IMR-90 (cell line): ENCODE measurements at regions not wholly inside any gene's neighbourhood (a gene's known extent, or its start where the extent isn't known, plus 50 kb on each side); places are given as distances from the start of the nearest gene placed in this dataset.

Experiments used
- ATAC-seq: fragments of 200-7000 bp; cut with Tn5 transposase; 2 replicates; pipeline ENCODE4 v1.9.1; 2020; ENCODE audit warnings: low read depth, mild to moderate bottlenecking, moderate library complexity
- BruUV-seq: library from RNA; stranded (reverse); fragments of 400-500 nt; replicated peaks from 2 replicates; lab custom pipeline; 2021; lab: Mats Ljungman, UMichigan
- CTCF ChIA-PET: fragments of 300-600 bp; formaldehyde crosslinking; extraction: SDS; loops from one replicate; lab custom pipeline; 2021; ENCODE audit warnings: antibody characterized with exemption; lab: Yijun Ruan, JAX
- POLR2A ChIA-PET: fragments of 300-600 bp; sonication (Branson Sonifier 250); formaldehyde crosslinking; loops from one replicate; lab custom pipeline; 2022; ENCODE audit warnings: antibody characterized with exemption; ENCODE audit not compliant: unreplicated experiment; lab: Charles Lee
- DNase-seq: peaks from one replicate; pipeline ENCODE4 v3.0.0; 2013
- H2AFZ ChIP-seq: replicated peaks from 2 replicates; pipeline ENCODE3; 2013; ENCODE audit warnings: low read length, mild to moderate bottlenecking; ENCODE audit not compliant: poor library complexity
- H2AK5ac ChIP-seq: 2 replicates; pipeline ENCODE4 v1.6.1; 2013; ENCODE audit warnings: low read depth, low read length, inconsistent platforms
- H2AK9ac ChIP-seq: replicated peaks from 2 replicates; pipeline ENCODE3; 2013; ENCODE audit warnings: mild to moderate bottlenecking, low read depth, low read length, moderate library complexity; ENCODE audit not compliant: poor library complexity
- H2BK120ac ChIP-seq: 2 replicates; pipeline ENCODE4 v1.6.1; 2013; ENCODE audit warnings: low read depth, low read length, inconsistent platforms
- H2BK15ac ChIP-seq: 3 replicates; pipeline ENCODE4 v1.6.1; 2013; ENCODE audit warnings: low read depth, low read length, inconsistent platforms
- H2BK20ac ChIP-seq: 2 replicates; pipeline ENCODE4 v1.6.1; 2013; ENCODE audit warnings: low read depth, mild to moderate bottlenecking, inconsistent platforms, low read length, moderate library complexity
- H2BK5ac ChIP-seq: 2 replicates; pipeline ENCODE4 v1.6.1; 2013; ENCODE audit warnings: mild to moderate bottlenecking, low read depth, low read length, inconsistent platforms; ENCODE audit not compliant: poor library complexity, severe bottlenecking
- H3K14ac ChIP-seq: replicated peaks from 2 replicates; pipeline ENCODE4 v1.6.1; 2013; ENCODE audit warnings: low read depth, low read length, inconsistent platforms
- H3K18ac ChIP-seq: 2 replicates; pipeline ENCODE4 v1.6.1; 2013; ENCODE audit warnings: low read depth, low read length, control low read depth
- H3K23ac ChIP-seq: 2 replicates; pipeline ENCODE4 v1.6.1; 2013; ENCODE audit warnings: low read depth, low read length, inconsistent platforms
- H3K27ac ChIP-seq: 2 replicates; pipeline ENCODE4 v1.5.1; 2013; ENCODE audit warnings: mild to moderate bottlenecking, control low read depth, low read length; ENCODE audit not compliant: insufficient read depth
- H3K27me3 ChIP-seq: 2 replicates; pipeline ENCODE4 v1.6.1; 2013; ENCODE audit warnings: low read length; ENCODE audit not compliant: control insufficient read depth, insufficient read depth
- H3K36me3 ChIP-seq: 2 replicates; pipeline ENCODE4 v1.6.1; 2013; ENCODE audit warnings: low read length, mixed read lengths; ENCODE audit not compliant: control insufficient read depth, insufficient read depth
- H3K4ac ChIP-seq: 2 replicates; pipeline ENCODE4 v1.6.1; 2013; ENCODE audit warnings: low read depth, low read length, inconsistent platforms
- H3K4me1 ChIP-seq: 2 replicates; pipeline ENCODE4 v1.6.1; 2013; ENCODE audit warnings: low read length, mixed read lengths; ENCODE audit not compliant: control insufficient read depth, insufficient read depth
- H3K4me2 ChIP-seq: 2 replicates; pipeline ENCODE4 v1.6.1; 2013; ENCODE audit warnings: low read depth, mild to moderate bottlenecking, control low read depth, low read length, moderate library complexity
- H3K4me3 ChIP-seq: 2 replicates; pipeline ENCODE4 v1.5.1; 2013; ENCODE audit warnings: low read depth, mild to moderate bottlenecking, control low read depth, low read length, moderate library complexity; ENCODE audit not compliant: insufficient read depth
- H3K56ac ChIP-seq: 2 replicates; pipeline ENCODE4 v1.6.1; 2013; ENCODE audit warnings: low read length, inconsistent platforms; ENCODE audit not compliant: insufficient read depth; ENCODE audit errors: extremely low read depth
- H3K79me1 ChIP-seq, 2 experiments: 2 replicates each; pipeline ENCODE4 v1.6.1; 2013; ENCODE audit warnings: low read length in 2 of 2, inconsistent platforms in 1 of 2, low read depth in 1 of 2
- H3K9ac ChIP-seq: 2 replicates; pipeline ENCODE4 v1.6.1; 2013; ENCODE audit warnings: low read depth, low read length, control low read depth
- H3K9me1 ChIP-seq: 2 replicates; pipeline ENCODE4 v1.6.1; 2013; ENCODE audit warnings: low read length, inconsistent platforms; ENCODE audit not compliant: insufficient read depth
- H3K9me3 ChIP-seq: 2 replicates; pipeline ENCODE4 v1.6.1; 2013; ENCODE audit warnings: low read length; ENCODE audit not compliant: control insufficient read depth, insufficient read depth
- H4K20me1 ChIP-seq: 2 replicates; pipeline ENCODE4 v1.6.1; 2013; ENCODE audit warnings: low read length, inconsistent platforms; ENCODE audit not compliant: insufficient read depth
- H4K5ac ChIP-seq: 2 replicates; pipeline ENCODE4 v1.6.1; 2013; ENCODE audit warnings: mild to moderate bottlenecking, low read depth, low read length, control low read depth
- H4K8ac ChIP-seq, 2 experiments: 2 replicates each; pipeline ENCODE4 v1.6.1; 2013; ENCODE audit warnings: low read depth in 2 of 2, low read length in 2 of 2, control low read depth in 1 of 2, inconsistent platforms in 1 of 2
- H4K91ac ChIP-seq: 2 replicates; pipeline ENCODE4 v1.6.1; 2013; ENCODE audit warnings: low read depth, low read length, inconsistent platforms; ENCODE audit not compliant: insufficient read depth
- CTCF ChIP-seq: conservative IDR thresholded peaks from 2 replicates; pipeline ENCODE4 v1.5.1; 2012; ENCODE audit warnings: mild to moderate bottlenecking, low read depth, low read length, improper control_type of control experiment
- WGBS, 2 experiments: methylation state at CpG; one replicate each; pipeline versions ENCODE4 v1.1.5 to v1.1.7; 2013; ENCODE audit warnings: missing lambda C conversion rate in 2 of 2; ENCODE audit not compliant: insufficient read length in 1 of 2; ENCODE audit errors: extremely low coverage in 2 of 2; 5-methylcytosine and 5-hydroxymethylcytosine counted together
- dilution Hi-C: fragments of 300-500 bp; cut with HindIII; formaldehyde crosslinking; loops from one replicate; pipeline ENCODE4 v1.14.3; 2018; ENCODE audit warnings: low sequenced_read_pairs; ENCODE audit not compliant: unreplicated experiment
- in situ Hi-C: fragments of 300-500 bp; cut with MboI; formaldehyde crosslinking; loops from 3 replicates; pipeline ENCODE4 v1.14.3; 2019; ENCODE audit warnings: low sequenced_read_pairs, inconsistent platforms, mixed read lengths
- intact Hi-C: fragments of 100-400 bp; cut with micrococcal nuclease; formaldehyde crosslinking; loops from 2 replicates; pipeline ENCODE4 v1.10.0; 2022

DNA sequence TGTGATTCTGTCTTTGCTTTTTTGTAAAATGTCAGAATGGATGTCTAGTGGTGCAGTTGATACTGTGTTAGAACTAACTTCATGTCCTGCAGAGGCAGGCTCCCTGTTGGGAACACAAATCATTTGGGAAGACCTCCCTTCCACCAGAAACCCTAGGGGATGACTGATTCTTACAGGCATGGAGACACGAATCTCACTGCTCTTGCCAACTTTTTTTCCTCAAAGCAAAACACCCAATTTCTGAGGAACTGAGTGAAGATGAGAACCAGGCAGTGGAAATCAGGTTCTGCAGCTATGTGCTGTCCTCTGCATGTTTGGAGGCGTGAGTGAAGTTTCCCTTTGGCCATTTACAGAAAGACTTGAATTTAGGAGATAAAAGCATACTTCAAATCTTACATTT lies 87.5 kb upstream of the CSNK1A1L start:
- Histone ChIP-seq H2BK20ac (peak overlapping the region; percentile 80), H3K36me3 (no peaks in the 10 kb centered on the region), H3K9ac (no peak overlapping the region), H3K4ac (peak overlapping the region; percentile 57; the same call in 1 of the 2 replicates), H3K18ac (peak overlapping the region; percentile 94; the same call in 1 of the 2 replicates), H2BK120ac (peak overlapping the region; percentile 68), H3K9me1 (0 out of 2 replicates have a peak, but pooled peaks cover 8% of the 10 kb centered on the region), H3K4me2 (peak overlapping the region; percentile 41; the same call in 1 of the 2 replicates), H2BK15ac (peak overlapping the region; percentile 58; the same call in 2 of the 3 replicates), H3K79me1 (no peaks in the 10 kb centered on the region), H4K8ac (peak overlapping the region in 1 of 2 experiments; percentile 57; a peak in 2 of 4 replicates), H3K23ac (peak overlapping the region; percentile 44; the same call in 1 of the 2 replicates), H4K20me1 (no peaks in the 10 kb centered on the region), H3K4me3 (no peak overlapping the region), H4K5ac (peak overlapping the region; percentile 92; the same call in 1 of the 2 replicates), H3K9me3 (no peaks in the 10 kb centered on the region), H3K27ac (peak overlapping the region; percentile 12; the same call in 1 of the 2 replicates), H3K14ac (peak overlapping the region; percentile 82; the same call in 1 of the 2 replicates), H3K4me1 (peaks cover 8% of the 10 kb centered on the region; the same call in 1 of the 2 replicates), H2BK5ac (peak overlapping the region; percentile 33), H2AK9ac (no peak overlapping the region), H3K56ac (no peak overlapping the region), H2AK5ac (peak overlapping the region; percentile 55; the same call in 1 of the 2 replicates), H3K27me3 (no peaks in the 10 kb centered on the region), H2AFZ (peak overlapping the region; percentile 84), H4K91ac (peak overlapping the region; percentile 43)
- peak; percentile 18 for ATAC-seq
- intact Hi-C loops (loop anchor here (10.0 kb wide), 2 partner anchors 222 to 402 kb away; partner anchors contain the start of gene POSTN), dilution Hi-C loops (no loop called here), in situ Hi-C loops (no loop called here)
- no TSS peak for BruUV-seq
- POLR2A ChIA-PET = no interaction called here
- CTCF ChIA-PET = no interaction called here
- peak; percentile 9 for DNase-seq
- TF ChIP-seq CTCF = no peak
- WGBS, 2 experiments = no CpG with 5 or more reads among the region's 2 CpGs
